Caki2 (cell line): ENCODE measurements at regions not wholly inside any gene's neighbourhood (a gene's known extent, or its start where the extent isn't known, plus 50 kb on each side); places are given as distances from the start of the nearest gene placed in this dataset.
A peak's percentile ranks its signal among the peaks of the same experiment; 100 is the strongest.

Experiments
- DNase-seq: peaks from one replicate; pipeline ENCODE4 v3.0.0-alpha.2; 2015; ENCODE audit warnings: low read depth
- in situ Hi-C: cut with HindIII; loops from 2 replicates; pipeline ENCODE4 v1.10.0; 2016; ENCODE audit warnings: low sequenced_read_pairs, low pct_unique_long_range_greater_than_20kb, mixed read lengths

DNA sequence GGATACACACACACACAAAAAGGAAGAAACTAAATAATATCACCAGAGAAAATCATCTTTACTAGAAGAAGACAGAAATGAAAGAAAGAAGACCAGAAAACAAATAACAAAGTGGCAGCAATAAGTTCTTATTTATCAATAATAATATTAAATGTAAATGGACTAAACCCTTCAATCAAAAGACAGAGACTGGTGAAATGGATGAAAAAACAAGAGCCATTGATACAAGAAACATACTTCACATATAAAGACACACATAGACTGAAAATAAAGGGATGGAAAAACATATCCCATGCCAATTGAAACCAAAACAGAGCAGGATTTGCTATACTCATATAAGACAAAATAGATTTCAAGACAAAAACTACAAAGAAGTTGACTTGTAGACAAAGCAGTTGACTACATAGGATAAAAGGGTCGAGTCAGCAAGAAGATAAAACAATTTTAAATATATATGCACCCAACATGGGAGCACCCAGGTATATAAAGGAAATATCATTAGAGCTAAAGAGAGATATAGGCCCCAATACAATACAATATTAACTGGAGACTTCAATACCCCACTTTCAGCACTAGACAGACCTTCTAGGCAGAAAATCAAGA, 259.4 kb downstream of the EPM2A start:
- in situ Hi-C loops: no loop called here
- DNase-seq: no peak

DNA sequence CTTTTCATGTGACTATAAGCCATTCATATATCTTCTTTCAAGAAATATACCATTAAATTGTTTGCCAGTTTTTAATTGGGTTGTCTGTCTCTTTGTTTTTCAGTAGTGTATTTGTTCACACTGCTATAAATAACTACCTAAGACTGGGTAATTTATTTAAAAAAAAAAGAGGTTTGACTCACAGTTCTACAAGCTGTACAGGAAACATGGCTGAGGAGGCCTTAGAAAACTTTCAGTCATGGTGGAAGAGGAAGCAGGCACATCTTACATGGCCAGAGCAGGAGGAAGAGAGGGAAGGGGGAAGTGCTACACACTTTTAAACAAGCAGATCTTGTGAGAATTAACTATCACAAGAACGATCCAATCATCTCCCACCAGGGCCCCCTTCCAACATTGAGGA, 255.3 kb downstream of the EPM2A start:
- in situ Hi-C loops: no loop called here
- no peak for DNase-seq

GRCh38 chr6:145483191-145483996, 251.9 kb downstream of the EPM2A start:
- peak; percentile 30 for DNase-seq
- in situ Hi-C loops: no loop called here

GRCh38 chr6:145485288-145485687, 250.0 kb downstream of the EPM2A start:
- in situ Hi-C loops: no loop called here
- DNase-seq: no peak

DNA sequence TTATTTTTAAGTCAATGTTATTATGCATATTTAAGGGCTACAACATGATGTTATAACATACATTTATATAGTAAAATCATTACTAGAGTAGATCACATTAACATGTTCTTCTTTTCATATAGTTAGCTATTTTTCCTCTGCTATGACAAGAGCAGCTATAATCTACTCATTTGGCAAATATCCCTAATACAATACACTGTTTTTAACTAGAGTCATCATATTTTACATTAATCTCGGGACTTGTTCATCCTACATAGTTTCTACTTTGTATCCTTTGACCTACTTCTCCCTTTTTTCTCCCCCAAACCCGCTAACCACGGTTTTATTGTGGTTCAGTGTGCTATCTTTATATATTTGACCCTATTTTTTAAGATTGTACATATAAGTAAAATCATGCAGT, 249.0 kb downstream of the EPM2A start:
- in situ Hi-C loops: no loop called here
- no peak for DNase-seq

- in situ Hi-C loops: no loop called here
Observed at GRCh38 chr6:145489583-145489982, 245.7 kb downstream of the EPM2A start.

GRCh38 chr6:145490068-145490467, 245.3 kb downstream of the EPM2A start:
- in situ Hi-C loops: no loop called here
- DNase-seq: no peak

More at GRCh38 chr6:145489583-145489982, 245.7 kb downstream of the EPM2A start:
- DNase-seq: no peak

GRCh38 chr6:145491126-145491525, 244.2 kb downstream of the EPM2A start:
- in situ Hi-C loops: no loop called here
- no peak for DNase-seq

DNA sequence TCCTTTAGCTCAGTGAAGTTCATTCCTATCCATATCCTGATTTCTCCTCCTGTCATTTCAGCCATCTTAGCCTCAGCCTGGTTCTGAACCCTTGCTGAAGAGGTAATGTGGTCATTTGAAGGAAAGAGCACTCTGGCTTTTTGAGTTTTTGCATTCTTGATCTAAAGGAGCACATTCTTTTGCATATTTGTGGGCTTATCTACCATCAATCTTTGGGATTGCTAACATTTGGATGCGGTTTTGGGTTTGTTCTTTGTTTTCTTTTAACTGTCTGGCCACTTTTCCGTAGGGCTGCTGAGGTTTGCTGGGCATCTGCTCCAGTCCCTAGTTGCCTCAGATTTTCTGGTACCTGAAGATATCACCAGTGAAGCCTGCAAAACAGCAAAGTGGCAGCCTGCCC, 238.3 kb downstream of the EPM2A start:
- DNase-seq: no peak
- in situ Hi-C loops: no loop called here

- in situ Hi-C loops: no loop called here
- DNase-seq: no peak
Observed at GRCh38 chr6:145498425-145498824, 236.9 kb downstream of the EPM2A start.

DNA sequence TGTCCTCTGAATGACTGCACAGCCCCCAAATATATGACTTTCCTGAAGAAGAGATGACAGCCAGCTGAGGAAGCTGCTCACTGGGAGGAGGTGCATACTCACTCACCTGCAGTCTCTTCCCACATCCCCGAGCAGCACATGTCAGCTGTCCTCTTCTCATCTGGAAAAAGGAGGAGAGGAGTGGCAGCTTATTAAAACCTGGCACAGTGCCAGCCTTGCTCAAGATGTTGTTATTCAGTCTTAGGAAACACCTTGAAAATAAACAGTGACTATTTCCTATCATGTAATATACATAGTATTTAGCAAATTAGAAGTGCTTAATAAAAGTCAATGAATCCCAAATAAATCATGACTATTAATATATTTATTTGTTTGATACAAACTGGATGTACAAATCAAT, 232.9 kb downstream of the EPM2A start:
- in situ Hi-C loops: no loop called here
- no peak for DNase-seq

DNA sequence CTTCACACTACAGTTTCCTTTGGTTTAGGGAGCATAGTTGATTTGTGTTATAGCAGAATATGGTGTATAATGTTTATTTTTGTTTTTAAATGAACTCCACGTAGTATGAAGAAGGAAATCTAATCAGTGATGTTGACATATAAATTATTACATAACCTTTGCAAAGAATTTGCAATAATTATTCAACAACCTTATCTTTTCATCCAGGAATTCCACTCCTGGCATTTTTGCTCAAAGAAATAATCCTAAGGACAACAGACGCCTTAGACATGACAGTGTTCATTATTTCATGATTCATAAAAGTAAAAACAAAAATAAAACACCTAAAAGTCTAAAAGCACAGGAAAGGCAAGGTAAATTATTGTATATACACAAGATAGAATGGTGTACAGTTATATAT, 229.2 kb downstream of the EPM2A start:
- no peak for DNase-seq
- in situ Hi-C loops: no loop called here

DNA sequence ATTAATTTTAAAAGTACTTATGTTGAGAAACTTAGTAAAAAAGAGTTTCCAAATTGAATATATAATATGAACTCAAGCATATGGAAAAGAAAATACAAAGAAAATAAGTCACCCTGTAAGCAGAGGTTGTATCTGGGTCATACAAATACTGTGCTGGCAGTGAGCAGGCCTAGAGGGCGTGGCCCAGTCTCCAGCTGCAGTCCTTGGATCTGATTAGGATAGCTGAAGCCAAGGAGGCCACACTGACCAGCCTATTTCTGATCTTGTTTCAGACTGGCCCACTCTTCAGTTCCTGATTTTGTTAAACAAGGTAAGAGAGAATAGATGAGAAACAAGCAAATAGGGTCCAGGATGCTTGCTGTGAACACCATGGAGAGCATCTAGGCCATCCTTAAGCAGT, 228.8 kb downstream of the EPM2A start:
- no peak for DNase-seq
- in situ Hi-C loops: no loop called here

DNA sequence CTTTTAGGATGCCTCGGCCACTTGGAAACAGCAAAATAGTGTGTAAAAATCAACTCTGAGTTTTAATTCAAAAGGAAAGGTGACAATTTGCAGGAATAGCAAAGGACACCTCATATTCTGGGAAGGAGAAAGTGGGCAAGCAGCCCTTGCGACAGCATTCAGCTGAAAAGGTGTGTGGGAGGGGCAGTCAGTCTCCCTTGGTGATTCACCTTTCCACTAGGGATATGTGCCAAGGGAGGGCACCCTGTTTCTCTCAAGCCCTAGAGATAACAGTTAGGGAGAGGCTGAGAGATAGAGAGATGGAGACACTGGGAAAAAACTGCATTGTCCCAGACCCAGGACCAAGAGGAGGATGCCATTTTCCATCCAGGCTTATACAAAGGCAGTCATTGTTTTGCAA, 228.1 kb downstream of the EPM2A start:
- no peak for DNase-seq
- in situ Hi-C loops: no loop called here

DNA sequence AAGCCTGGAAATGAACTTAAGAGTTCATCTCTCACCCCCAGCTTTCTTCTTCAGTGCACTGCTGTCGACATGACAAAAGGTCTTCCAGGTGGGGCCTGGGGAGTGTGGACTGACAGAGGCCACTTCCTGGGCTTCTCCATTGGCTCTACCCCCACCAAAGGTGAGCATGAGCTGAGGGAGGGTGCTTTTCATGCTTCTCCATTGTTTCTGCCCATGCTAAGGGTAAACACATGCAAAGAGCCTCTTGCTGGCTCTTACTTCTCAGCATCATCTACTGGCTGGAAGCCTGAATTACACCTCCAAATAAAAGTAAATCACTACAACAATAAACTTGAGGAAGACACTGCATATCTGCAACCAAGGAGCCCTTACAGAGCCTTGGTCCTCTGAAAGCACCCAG, 227.2 kb downstream of the EPM2A start:
- no peak for DNase-seq
- in situ Hi-C loops: no loop called here

GRCh38 chr6:145517492-145517891, 217.8 kb downstream of the EPM2A start:
- DNase-seq: no peak
- in situ Hi-C loops: no loop called here

DNA sequence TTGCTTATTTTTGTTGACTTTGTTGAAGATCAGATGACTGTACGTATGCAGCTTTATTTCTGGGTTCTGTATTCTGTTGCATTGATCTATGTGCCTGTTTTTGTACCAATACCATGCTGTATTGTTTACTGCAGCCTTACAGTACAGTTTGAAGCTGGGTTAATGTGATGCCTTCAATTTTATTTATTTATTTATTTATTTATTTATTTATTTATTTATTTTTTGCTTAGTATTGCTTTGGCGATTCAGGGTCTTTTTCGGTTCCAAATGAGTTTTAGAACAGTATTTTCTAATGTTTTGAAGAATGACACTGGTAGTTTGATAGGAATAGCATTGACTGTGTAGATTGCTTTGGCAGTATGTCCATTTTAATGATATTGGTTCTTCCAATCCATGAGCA, 210.3 kb downstream of the EPM2A start:
- DNase-seq: no peak
- in situ Hi-C loops: no loop called here

DNA sequence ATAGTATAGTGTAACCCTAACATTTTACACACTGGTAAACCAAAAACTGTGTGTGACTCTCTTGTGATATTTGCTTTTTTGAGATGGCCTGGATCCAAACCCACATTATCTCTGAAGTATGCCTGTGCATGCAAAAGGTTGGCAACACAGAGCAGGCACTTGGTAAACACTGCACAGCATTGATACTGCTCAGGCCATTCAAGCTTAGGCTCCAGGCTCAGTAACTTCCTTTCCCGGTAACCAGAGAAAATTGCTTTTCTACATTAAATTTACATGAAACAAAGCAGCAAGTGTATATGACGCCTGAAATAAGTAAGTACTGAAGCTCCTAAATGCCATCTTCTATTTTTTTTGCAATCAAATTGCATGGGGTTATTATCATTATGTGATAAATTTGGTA, 205.7 kb downstream of the EPM2A start:
- in situ Hi-C loops: no loop called here

DNA sequence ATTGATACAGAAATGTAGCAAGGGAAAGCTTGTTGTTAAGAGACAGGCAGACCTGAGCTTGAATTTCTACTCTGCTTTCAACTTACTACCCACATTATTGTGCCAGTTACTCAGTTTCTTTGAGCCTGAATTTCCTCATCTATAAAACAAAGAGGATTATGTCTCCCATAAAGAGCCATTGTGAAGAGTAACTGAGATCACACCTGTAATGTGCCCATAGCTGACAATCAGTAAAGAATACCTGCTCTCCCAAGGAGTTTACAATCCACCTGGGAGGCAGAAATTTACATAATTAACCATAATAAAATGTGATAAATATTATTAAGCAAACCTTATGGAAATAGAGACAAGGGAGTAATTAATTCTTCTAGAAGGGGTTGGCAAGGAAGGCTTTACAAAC, 204.9 kb downstream of the EPM2A start:
- in situ Hi-C loops: no loop called here

More for the DNA sequence above, 205.7 kb downstream of the EPM2A start:
- DNase-seq: no peak

GRCh38 chr6:145531032-145531431, 204.3 kb downstream of the EPM2A start:
- no peak for DNase-seq
- in situ Hi-C loops: no loop called here

More for the DNA sequence above, 204.9 kb downstream of the EPM2A start:
- no peak for DNase-seq
